ENCODE measurements at regions not wholly inside any gene's neighbourhood (a gene's known extent, or its start where the extent isn't known, plus 50 kb on each side); places are given as distances from the start of the nearest gene placed in this dataset.
"Not testable (repeated sequence)": the region's sequence is repeated elsewhere in the genome, so short reads cannot be mapped to it uniquely, and the experiment has no call there.

- no CpG with 5 or more reads among the region's 19 CpGs for WGBS, 10 experiments
- H3K4me3 ChIP-seq; H3K27ac ChIP-seq; in situ Hi-C loops (cut with MboI; ENCODE audit: low pct_unique_long_range_greater_than_20kb in 2 of 9, low sequenced_read_pairs in 9 of 9, unreplicated experiment in 9 of 9): not testable (repeated sequence)
- peaks cover 15 to 16% of the 10 kb centered on the region in 2 donors for H3K4me1 ChIP-seq (replicated peaks in 1 of 2)
- ATAC-seq (replicated peaks in 6 of 8), result peak in 1 of 8 experiments; percentile 19
These were observed 459.4 kb upstream of the ZNG1F start for GRCh38 chr9:41648564-41648963.

GRCh38 chr9:41646246-41646645 lies 457.1 kb upstream of the ZNG1F start:
- H3K4me1 ChIP-seq (replicated peaks in 1 of 2), result peaks cover 9 to 13% of the 10 kb centered on the region in 2 donors
- H3K27ac ChIP-seq; in situ Hi-C loops (cut with MboI; ENCODE audit: low pct_unique_long_range_greater_than_20kb in 2 of 9, low sequenced_read_pairs in 9 of 9, unreplicated experiment in 9 of 9); ATAC-seq (replicated peaks in 6 of 8); H3K4me3 ChIP-seq: not testable (repeated sequence)
- WGBS, 10 experiments, result no CpG with 5 or more reads among the region's 26 CpGs

- WGBS, 10 experiments, result 27% methylated on average over 13 of the region's 55 CpGs; no CpG with 5 or more reads in 9 of the 10 experiments
- in situ Hi-C loops (cut with MboI; ENCODE audit: low pct_unique_long_range_greater_than_20kb in 2 of 9, low sequenced_read_pairs in 9 of 9, unreplicated experiment in 9 of 9); H3K4me1 ChIP-seq (replicated peaks in 1 of 2): not testable (repeated sequence)
- Histone ChIP-seq H3K27ac (peak overlapping the region; percentile 85 to 95), H3K4me3 (peak overlapping the region in 3 of 5 donors; percentile 23 to 52 (median 35))
- ATAC-seq (replicated peaks in 6 of 8), result peak in 4 of 8 experiments; percentile 100
These were observed 454.6 kb upstream of the ZNG1F start for GRCh38 chr9:41643571-41644279.

DNA sequence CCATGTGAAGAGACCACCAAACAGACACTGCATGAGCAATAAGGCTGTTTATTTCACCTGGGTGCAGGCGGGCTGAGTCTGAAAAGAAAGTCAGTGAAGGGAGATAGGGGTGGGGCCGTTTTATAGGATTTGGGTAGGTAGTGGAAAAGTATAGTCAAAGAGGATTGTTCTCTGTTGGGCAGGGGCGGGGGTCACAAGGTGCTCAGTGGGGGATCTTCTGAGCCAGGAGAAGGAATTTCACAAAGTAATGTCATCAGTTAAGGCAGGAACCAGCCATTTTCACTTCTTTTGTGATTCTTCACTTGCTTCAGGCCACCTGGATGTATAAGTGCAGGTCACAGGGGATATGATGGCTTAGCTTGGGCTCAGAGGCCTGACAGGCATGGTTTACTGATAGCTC lies 444.6 kb upstream of the ZNG1F start:
- H3K4me1 ChIP-seq (replicated peaks in 1 of 2); in situ Hi-C loops (cut with MboI; ENCODE audit: low pct_unique_long_range_greater_than_20kb in 2 of 9, low sequenced_read_pairs in 9 of 9, unreplicated experiment in 9 of 9); H3K4me3 ChIP-seq; H3K27ac ChIP-seq; ATAC-seq (replicated peaks in 6 of 8): not testable (repeated sequence)
- no CpG with 5 or more reads among the region's 3 CpGs for WGBS, 10 experiments

GRCh38 chr9:41623666-41624065 lies 434.5 kb upstream of the ZNG1F start:
- WGBS, 10 experiments, result no CpG with 5 or more reads among the region's 10 CpGs
- H3K4me3 ChIP-seq; H3K4me1 ChIP-seq (replicated peaks in 1 of 2); ATAC-seq (replicated peaks in 6 of 8); in situ Hi-C loops (cut with MboI; ENCODE audit: low pct_unique_long_range_greater_than_20kb in 2 of 9, low sequenced_read_pairs in 9 of 9, unreplicated experiment in 9 of 9); H3K27ac ChIP-seq: not testable (repeated sequence)

DNA sequence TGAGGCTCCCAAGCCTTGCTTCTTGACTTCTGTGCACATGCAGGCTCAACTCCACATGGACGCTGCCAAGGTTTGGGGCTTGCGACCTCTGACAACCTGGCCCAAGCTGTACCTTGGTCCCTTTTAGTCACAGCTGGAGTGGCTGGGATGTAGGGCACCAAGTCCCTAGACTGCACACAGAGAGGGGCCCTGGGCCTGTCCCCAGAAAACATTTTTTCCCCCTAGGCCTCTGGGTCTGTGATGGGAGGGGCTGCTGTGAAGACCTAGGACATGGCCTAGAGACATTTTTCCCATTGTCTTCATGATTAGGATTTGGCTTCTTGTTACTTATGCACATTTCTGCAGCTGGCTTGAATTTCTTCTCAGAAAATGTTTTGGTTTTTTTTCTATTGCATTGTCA lies 430.1 kb upstream of the ZNG1F start:
- WGBS, 10 experiments, result no CpG with 5 or more reads among the region's 2 CpGs
- not testable (repeated sequence) for ATAC-seq (replicated peaks in 6 of 8); H3K4me3 ChIP-seq

GRCh38 chr9:41606961-41607547 lies 417.9 kb upstream of the ZNG1F start:
- H3K27ac ChIP-seq; in situ Hi-C loops (cut with MboI; ENCODE audit: low pct_unique_long_range_greater_than_20kb in 2 of 9, low sequenced_read_pairs in 9 of 9, unreplicated experiment in 9 of 9); H3K4me3 ChIP-seq; H3K4me1 ChIP-seq (replicated peaks in 1 of 2): not testable (repeated sequence)
- peak in 5 of 8 experiments; percentile 29 to 79 (median 58) for ATAC-seq (replicated peaks in 6 of 8)
- WGBS, 10 experiments, result no CpG with 5 or more reads among the region's 4 CpGs

More for the DNA sequence above, 430.1 kb upstream of the ZNG1F start:
- H3K4me1 ChIP-seq (replicated peaks in 1 of 2); in situ Hi-C loops (cut with MboI; ENCODE audit: low pct_unique_long_range_greater_than_20kb in 2 of 9, low sequenced_read_pairs in 9 of 9, unreplicated experiment in 9 of 9); H3K27ac ChIP-seq: not testable (repeated sequence)

DNA sequence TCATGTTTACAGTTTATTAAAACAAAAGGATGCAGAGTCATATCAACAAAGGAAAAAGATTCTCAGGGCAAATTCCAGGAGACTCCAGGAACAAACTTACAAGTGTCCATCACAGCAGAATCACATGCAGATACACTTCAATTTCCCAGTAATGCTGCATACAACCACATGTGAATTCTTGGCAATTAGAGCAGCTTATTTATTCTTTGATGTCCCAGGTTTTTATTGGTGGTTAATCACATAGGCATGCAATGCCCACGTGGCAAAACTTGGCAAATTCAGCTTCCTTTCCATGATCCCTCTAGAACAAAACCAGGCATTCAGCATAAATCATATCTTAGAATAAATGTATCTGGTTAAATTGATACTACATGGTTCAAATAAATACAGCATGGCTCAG lies 376.5 kb upstream of the ZNG1F start:
- ATAC-seq (replicated peaks in 6 of 8); H3K4me1 ChIP-seq (replicated peaks in 1 of 2); H3K27ac ChIP-seq; H3K4me3 ChIP-seq; in situ Hi-C loops (cut with MboI; ENCODE audit: low pct_unique_long_range_greater_than_20kb in 2 of 9, low sequenced_read_pairs in 9 of 9, unreplicated experiment in 9 of 9): not testable (repeated sequence)
- WGBS, 10 experiments, result 80% methylated on average over 1 of the region's 1 CpG; no CpG with 5 or more reads in 9 of the 10 experiments

Measured in motor neuron (in vitro differentiated cells).